SH-SY5Y (cell line): ENCODE measurements at regions not wholly inside any gene's neighbourhood (a gene's known extent, or its start where the extent isn't known, plus 50 kb on each side); places are given as distances from the start of the nearest gene placed in this dataset.

Source experiments
- GATA2 ChIP-seq: IDR thresholded peaks from 2 replicates; pipeline ENCODE4 v1.6.1; 2011; ENCODE audit warnings: mild to moderate bottlenecking, low read depth, low read length
- GATA3 ChIP-seq: IDR thresholded peaks from 2 replicates; pipeline ENCODE4 v1.6.1; 2011; ENCODE audit warnings: low read depth, mild to moderate bottlenecking, low read length, moderate library complexity

GRCh38 chr12:85557850-85558249 lies 277.8 kb downstream of the ALX1 start:
- no peak for TF ChIP-seq GATA3
- TF ChIP-seq GATA2, result no peak
